IPS-15b (cell line): ENCODE measurements at regions not wholly inside any gene's neighbourhood (a gene's known extent, or its start where the extent isn't known, plus 50 kb on each side); places are given as distances from the start of the nearest gene placed in this dataset.

Experiments used
- H3K27me3 ChIP-seq: one replicate; pipeline ENCODE4 v1.6.1; 2013; ENCODE audit warnings: low read length; ENCODE audit not compliant: control insufficient read depth, insufficient read depth
- H3K36me3 ChIP-seq: one replicate; pipeline ENCODE4 v1.6.1; 2013; ENCODE audit warnings: low read length; ENCODE audit not compliant: control insufficient read depth, insufficient read depth
- H3K4me1 ChIP-seq: one replicate; pipeline ENCODE4 v1.6.1; 2013; ENCODE audit warnings: mild to moderate bottlenecking, low read length; ENCODE audit not compliant: control insufficient read depth, insufficient read depth
- H3K4me3 ChIP-seq: one replicate; pipeline ENCODE4 v1.5.1; 2013; ENCODE audit warnings: low read depth, low read length
- H3K9ac ChIP-seq: one replicate; pipeline ENCODE4 v1.6.1; 2013; ENCODE audit warnings: low read depth, mild to moderate bottlenecking, low read length
- H3K9me3 ChIP-seq: one replicate; pipeline ENCODE4 v1.6.1; 2013; ENCODE audit warnings: mild to moderate bottlenecking, low read length; ENCODE audit not compliant: control insufficient read depth, insufficient read depth

DNA sequence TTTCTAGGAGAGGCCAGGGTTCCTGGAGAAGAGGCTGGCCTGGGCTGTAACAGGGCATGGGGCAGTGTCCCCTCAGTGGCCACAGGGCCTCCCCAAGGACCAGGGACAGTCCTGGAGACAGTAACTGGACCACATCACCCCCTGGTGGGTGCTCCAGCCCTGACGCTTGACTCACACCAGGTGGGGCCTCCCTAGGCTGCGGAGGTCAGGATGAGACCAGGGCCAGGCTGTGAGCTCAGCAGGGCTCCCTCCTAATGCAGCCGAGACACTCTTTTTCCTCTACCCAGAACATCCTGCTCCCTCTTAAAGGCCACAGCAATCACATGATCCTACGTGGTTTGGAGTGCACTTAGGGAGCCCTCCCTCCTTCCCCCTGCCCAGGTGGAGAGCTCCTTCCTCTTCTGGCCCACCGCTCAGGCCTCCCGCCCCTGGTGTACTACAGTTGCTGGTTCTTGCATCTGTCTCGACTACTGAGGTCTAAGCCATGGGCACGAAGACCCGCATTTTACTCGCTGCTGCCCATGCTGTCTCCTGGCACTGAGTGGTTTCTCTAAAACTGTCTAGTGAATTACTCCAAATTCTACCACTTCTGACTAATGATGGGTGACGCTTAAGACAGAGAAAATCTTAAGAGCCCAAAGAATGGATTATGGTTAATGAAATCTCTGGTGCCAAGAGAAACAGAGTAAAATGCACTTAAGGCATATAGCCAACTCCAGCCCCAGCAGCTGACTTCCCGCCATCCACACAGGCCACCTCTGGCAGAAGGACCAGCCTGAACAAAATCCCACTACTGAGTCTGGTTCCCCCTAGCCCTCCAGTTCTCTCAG lies 166.1 kb upstream of the CST7 start:
- H3K4me1 ChIP-seq, result no peaks in the 10 kb centered on the region
- no peaks in the 10 kb centered on the region for H3K9me3 ChIP-seq
- H3K36me3 ChIP-seq, result no peaks in the 10 kb centered on the region
- no peak overlapping the region for H3K4me3 ChIP-seq
- no peaks in the 10 kb centered on the region for H3K27me3 ChIP-seq
- H3K9ac ChIP-seq, result no peak overlapping the region

- Histone ChIP-seq H3K9ac (no peak overlapping the region), H3K36me3 (no peaks in the 10 kb centered on the region), H3K27me3 (no peaks in the 10 kb centered on the region), H3K9me3 (no peaks in the 10 kb centered on the region), H3K4me1 (no peaks in the 10 kb centered on the region), H3K4me3 (no peak overlapping the region)
These were observed 165.2 kb upstream of the CST7 start for GRCh38 chr20:24783631-24784492.

DNA sequence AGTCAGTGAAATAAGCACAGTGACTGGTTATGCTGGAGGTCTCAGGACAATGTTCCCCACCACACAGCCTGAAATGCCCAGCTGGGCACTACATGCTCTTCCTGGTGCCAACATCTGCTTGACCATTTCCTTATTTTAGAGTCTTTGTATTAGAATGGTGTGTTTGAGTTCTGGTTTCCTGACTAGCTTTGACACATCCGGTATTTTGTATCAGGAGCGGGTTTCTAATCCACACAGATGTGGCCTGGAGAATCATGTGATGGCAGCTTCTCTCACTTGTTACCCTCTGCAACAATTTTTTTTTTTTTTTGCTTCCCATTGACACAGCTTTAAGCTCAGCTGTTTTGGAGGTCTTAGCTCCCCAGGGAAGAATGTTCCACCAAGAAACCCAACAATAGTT lies 164.5 kb upstream of the CST7 start:
- Histone ChIP-seq H3K9ac (no peak overlapping the region), H3K4me1 (no peaks in the 10 kb centered on the region), H3K9me3 (no peaks in the 10 kb centered on the region), H3K36me3 (no peaks in the 10 kb centered on the region), H3K4me3 (no peak overlapping the region), H3K27me3 (no peaks in the 10 kb centered on the region)

- H3K9ac ChIP-seq, result no peak overlapping the region
- H3K9me3 ChIP-seq, result no peaks in the 10 kb centered on the region
- H3K4me1 ChIP-seq, result no peaks in the 10 kb centered on the region
- no peaks in the 10 kb centered on the region for H3K36me3 ChIP-seq
- no peaks in the 10 kb centered on the region for H3K27me3 ChIP-seq
- no peak overlapping the region for H3K4me3 ChIP-seq
These were observed 163.6 kb upstream of the CST7 start for GRCh38 chr20:24785141-24786110.

GRCh38 chr20:24786111-24786495 lies 163.0 kb upstream of the CST7 start:
- no peaks in the 10 kb centered on the region for H3K4me1 ChIP-seq

DNA sequence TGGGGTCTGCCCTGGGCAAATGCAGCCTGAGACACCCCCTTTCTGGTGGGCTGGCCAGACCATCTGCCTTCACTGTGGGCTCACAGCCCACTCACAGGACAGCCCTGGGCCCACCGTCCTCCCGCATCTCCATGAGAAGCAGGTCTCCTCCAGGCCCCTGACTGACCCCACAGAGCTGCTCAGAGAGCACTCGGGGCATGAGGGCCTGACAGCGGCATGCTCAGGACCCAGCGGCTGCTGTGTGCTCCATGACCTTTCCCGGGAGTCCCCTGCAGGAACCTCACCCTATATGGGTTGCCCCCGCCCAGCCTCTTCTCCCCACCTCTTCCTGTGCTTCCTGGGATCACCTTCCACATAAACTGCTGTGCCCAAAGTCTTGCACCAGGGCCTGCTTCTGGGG lies 162.4 kb upstream of the CST7 start:
- Histone ChIP-seq H3K36me3 (no peaks in the 10 kb centered on the region), H3K27me3 (no peaks in the 10 kb centered on the region), H3K4me3 (no peak overlapping the region), H3K9ac (no peak overlapping the region), H3K9me3 (no peaks in the 10 kb centered on the region), H3K4me1 (no peaks in the 10 kb centered on the region)

More at GRCh38 chr20:24786111-24786495, 163.0 kb upstream of the CST7 start:
- Histone ChIP-seq H3K36me3 (no peaks in the 10 kb centered on the region), H3K4me3 (no peak overlapping the region), H3K9ac (no peak overlapping the region), H3K9me3 (no peaks in the 10 kb centered on the region), H3K27me3 (no peaks in the 10 kb centered on the region)

DNA sequence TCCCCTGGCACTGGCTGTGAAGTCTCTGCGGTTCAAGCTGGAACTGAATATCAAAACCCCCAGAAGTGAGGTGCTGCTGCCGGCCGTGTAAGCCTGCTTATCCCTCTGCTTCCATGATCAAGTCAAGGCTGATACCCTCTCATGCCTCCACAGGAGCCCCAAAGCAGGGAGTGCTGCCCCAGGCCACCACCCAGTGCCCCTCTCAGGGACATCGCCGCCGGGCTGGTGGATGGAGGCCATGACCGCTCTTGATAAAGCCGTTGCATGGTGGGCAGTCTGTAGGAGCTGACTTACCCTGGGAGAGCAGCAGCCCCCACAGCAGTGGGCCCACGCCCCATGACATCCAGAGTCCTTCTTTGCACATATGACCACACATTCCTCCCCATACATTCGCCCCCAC lies 162.0 kb upstream of the CST7 start:
- Histone ChIP-seq H3K9me3 (no peaks in the 10 kb centered on the region), H3K27me3 (no peaks in the 10 kb centered on the region), H3K36me3 (no peaks in the 10 kb centered on the region), H3K4me1 (no peaks in the 10 kb centered on the region), H3K9ac (no peak overlapping the region), H3K4me3 (no peak overlapping the region)

- Histone ChIP-seq H3K4me3 (no peak overlapping the region), H3K9ac (no peak overlapping the region), H3K27me3 (no peaks in the 10 kb centered on the region)
These were observed 161.4 kb upstream of the CST7 start for GRCh38 chr20:24787621-24788020.

DNA sequence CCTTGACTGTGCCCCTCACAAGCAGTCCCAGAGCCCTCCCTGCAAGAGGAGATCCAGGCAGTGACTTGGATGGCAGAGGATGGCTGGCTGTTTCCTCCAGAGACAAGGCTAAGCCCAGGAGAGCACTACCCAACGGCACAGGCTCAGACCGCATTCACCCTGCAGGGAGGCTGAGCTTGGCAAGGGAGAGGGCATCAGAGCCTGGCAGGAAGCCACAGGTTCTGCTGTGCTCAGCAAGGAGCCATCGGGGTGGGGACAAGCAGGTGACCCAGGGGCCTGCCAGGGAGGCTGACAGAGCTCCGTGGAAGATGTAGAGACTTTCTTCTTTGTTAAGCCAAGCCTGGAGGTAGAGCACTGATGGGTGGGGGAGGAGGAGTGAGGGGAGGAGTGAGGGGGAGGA lies 159.2 kb upstream of the CST7 start:
- Histone ChIP-seq H3K9ac (no peak overlapping the region), H3K9me3 (no peaks in the 10 kb centered on the region), H3K36me3 (no peaks in the 10 kb centered on the region), H3K4me1 (no peaks in the 10 kb centered on the region), H3K4me3 (no peak overlapping the region), H3K27me3 (no peaks in the 10 kb centered on the region)

More at GRCh38 chr20:24787621-24788020, 161.4 kb upstream of the CST7 start:
- H3K36me3 ChIP-seq, result no peaks in the 10 kb centered on the region
- H3K9me3 ChIP-seq, result no peaks in the 10 kb centered on the region
- no peaks in the 10 kb centered on the region for H3K4me1 ChIP-seq

DNA sequence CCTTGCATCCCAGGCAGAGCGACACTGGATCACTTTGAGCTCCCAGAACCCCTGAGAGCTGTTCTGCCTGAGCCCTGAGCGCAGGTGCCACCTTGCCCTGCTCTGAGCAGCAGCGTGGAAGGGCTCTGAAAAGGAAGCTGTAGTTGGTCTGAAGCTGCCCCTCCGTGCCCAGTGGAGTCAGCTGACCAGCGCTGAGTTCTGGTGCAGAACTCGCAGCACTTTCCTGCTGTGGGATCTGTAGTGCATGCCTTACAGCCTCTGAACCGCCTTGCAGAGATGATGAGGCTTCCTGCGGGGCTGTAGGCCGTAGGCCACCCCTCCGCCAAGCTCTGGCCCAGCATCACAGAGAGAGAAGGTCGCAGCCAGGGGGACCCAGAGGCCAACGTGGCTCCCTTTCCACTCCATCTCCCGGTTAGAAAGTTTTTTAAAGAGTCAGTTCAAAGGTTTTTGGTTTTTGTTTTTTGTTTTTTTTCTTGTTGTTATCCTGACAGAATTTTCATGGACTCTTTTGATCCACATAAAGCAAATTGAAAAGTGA lies 158.3 kb upstream of the CST7 start:
- Histone ChIP-seq H3K4me3 (no peak overlapping the region), H3K27me3 (no peaks in the 10 kb centered on the region), H3K36me3 (no peaks in the 10 kb centered on the region), H3K9me3 (no peaks in the 10 kb centered on the region), H3K4me1 (no peaks in the 10 kb centered on the region), H3K9ac (peak overlapping the region; percentile 24)

DNA sequence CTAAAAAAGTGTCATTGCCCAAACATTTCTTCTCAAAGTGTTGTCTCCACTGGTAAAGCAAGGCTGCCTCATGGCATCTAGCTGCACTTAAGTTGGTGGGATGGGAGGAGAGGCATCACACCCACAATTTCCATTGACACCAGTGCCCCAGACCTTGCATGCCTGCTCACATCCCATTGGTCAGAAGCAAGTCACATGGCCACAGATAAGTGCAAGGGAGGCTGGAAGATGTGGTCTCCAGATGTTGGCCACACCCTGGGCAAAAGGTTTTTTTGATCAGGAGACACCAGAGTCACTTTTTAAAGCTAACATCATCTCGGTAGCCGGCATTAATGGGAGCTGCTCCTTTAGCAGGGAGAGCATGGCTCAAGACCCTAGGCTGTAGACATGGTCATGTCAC lies 157.1 kb upstream of the CST7 start:
- Histone ChIP-seq H3K36me3 (no peaks in the 10 kb centered on the region), H3K9me3 (no peaks in the 10 kb centered on the region), H3K4me3 (no peak overlapping the region), H3K9ac (no peak overlapping the region), H3K27me3 (no peaks in the 10 kb centered on the region), H3K4me1 (no peaks in the 10 kb centered on the region)
